Cardiac muscle cell (in vitro differentiated cells and primary cell): ENCODE measurements at regions not wholly inside any gene's neighbourhood (a gene's known extent, or its start where the extent isn't known, plus 50 kb on each side); places are given as distances from the start of the nearest gene placed in this dataset.

Source experiments
- DNase-seq, 2 donors: peaks; one replicate each; pipeline versions ENCODE4 v3.0.0 to v3.0.0-alpha.2; 2010 to 2017; ENCODE audit warnings: low read depth in 1 of 2, low spot score in 1 of 2
- H3K27ac ChIP-seq: fragments of 200-600 bp; sonication (generic); 2 replicates; pipeline ENCODE4 v1.5.1; 2016
- H3K27me3 ChIP-seq: fragments of 200-600 bp; sonication (generic); 2 replicates; pipeline ENCODE4 v1.6.0; 2016; ENCODE audit warnings: control low read depth
- H3K36me3 ChIP-seq: fragments of 200-600 bp; sonication (generic); 2 replicates; pipeline ENCODE4 v1.5.1; 2016; ENCODE audit warnings: control low read depth
- H3K4me1 ChIP-seq: fragments of 200-600 bp; sonication (generic); 2 replicates; pipeline ENCODE4 v1.8.1; 2017; ENCODE audit warnings: low read depth, mild to moderate bottlenecking, mixed run types
- H3K4me3 ChIP-seq: fragments of 200-600 bp; sonication (generic); 2 replicates; pipeline ENCODE4 v1.5.1; 2016; ENCODE audit warnings: mild to moderate bottlenecking
- H3K9me3 ChIP-seq: fragments of 200-600 bp; sonication (generic); 2 replicates; pipeline ENCODE4 v1.5.1; 2017; ENCODE audit warnings: low read depth, mild to moderate bottlenecking, control low read depth
- TF ChIP-seq, protein P1 (sequence below): IDR thresholded peaks from 2 replicates; pipeline ENCODE4 v1.5.1; 2012; ENCODE audit warnings: low read depth, mild to moderate bottlenecking, low read length

DNA sequence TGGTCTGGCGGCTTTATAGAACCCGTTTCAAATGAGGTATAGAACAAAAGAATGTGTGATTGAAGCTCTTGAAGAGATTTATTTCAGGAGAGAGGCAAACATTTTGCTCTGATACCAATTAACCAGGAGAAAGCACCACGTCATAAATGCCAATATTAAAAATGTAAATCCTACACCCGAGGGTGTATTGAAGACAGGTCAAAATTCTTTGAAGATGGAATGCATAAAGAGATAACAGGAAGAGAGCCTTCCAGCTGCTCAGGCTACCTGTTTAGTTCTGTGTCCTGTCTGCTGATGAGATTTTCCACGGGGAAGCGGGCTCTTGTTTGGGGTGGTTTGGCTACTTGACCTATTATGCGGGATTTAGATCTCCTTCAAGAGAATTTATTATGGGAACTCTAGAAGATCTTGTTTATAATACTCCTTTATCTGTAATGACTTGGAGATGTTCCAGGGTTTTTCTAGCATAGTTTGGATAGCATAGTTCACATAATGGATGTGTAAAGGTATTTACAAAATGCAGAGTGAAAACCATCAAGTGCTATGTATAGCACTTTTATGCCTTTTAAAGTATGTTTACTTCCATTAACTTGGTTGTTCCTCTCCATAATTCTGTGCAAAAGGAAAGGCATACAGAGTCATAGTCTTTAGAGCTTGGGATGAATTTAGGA lies 204.5 kb upstream of the SPRED2 start:
- no peak overlapping the region for H3K4me3 ChIP-seq

DNA sequence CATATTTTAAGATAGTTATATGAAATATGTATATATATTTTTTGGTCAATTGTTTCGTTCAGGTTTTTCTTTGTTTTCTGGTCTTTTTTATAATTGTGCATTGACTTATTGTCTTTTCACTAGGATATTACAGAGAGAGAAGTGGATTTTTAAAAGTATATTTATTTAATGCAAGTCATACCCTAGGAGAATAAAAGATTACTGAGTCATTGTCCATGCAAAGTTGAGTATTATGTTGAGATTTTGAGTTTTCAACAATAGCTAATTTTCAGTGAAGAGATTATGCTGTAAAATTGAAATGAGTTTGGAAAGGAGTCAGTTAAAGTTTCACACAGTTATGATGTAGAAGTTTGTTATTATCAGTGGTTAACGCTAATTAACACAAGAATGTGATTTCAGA lies 203.6 kb upstream of the SPRED2 start:
- H3K27me3 ChIP-seq = no peaks in the 10 kb centered on the region
- no peaks in the 10 kb centered on the region for H3K36me3 ChIP-seq
- no peak for DNase-seq
- H3K9me3 ChIP-seq = no peaks in the 10 kb centered on the region
- no peak overlapping the region for H3K4me3 ChIP-seq
- H3K27ac ChIP-seq = no peak overlapping the region
- no peaks in the 10 kb centered on the region for H3K4me1 ChIP-seq
- TF ChIP-seq, protein P1, sequence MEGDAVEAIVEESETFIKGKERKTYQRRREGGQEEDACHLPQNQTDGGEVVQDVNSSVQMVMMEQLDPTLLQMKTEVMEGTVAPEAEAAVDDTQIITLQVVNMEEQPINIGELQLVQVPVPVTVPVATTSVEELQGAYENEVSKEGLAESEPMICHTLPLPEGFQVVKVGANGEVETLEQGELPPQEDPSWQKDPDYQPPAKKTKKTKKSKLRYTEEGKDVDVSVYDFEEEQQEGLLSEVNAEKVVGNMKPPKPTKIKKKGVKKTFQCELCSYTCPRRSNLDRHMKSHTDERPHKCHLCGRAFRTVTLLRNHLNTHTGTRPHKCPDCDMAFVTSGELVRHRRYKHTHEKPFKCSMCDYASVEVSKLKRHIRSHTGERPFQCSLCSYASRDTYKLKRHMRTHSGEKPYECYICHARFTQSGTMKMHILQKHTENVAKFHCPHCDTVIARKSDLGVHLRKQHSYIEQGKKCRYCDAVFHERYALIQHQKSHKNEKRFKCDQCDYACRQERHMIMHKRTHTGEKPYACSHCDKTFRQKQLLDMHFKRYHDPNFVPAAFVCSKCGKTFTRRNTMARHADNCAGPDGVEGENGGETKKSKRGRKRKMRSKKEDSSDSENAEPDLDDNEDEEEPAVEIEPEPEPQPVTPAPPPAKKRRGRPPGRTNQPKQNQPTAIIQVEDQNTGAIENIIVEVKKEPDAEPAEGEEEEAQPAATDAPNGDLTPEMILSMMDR = no peak

More for the DNA sequence above, 204.5 kb upstream of the SPRED2 start:
- H3K9me3 ChIP-seq = no peaks in the 10 kb centered on the region
- H3K27ac ChIP-seq = no peak overlapping the region
- TF ChIP-seq, protein P1 = no peak
- no peaks in the 10 kb centered on the region for H3K4me1 ChIP-seq
- H3K36me3 ChIP-seq = no peaks in the 10 kb centered on the region
- DNase-seq = no peak
- H3K27me3 ChIP-seq = no peaks in the 10 kb centered on the region

DNA sequence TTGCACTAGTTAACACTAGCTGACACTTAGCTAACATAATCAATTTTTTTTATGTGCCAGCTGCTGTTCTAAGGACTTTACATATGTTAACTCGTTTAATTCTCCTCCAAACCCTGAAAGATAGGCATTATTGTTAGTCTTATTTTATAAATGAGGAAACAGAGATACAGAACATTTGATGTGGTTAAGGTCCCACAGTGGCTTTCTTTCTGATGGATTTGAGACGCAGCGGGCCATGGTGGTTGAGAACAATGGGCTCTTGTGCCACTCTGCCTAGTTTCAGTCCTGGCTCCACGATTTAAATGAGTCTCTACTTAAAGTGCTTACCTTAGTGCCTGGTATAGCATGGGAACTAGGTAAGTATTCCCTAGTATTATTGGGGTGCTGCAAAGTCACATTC lies 201.9 kb upstream of the SPRED2 start:
- Histone ChIP-seq H3K27me3 (no peaks in the 10 kb centered on the region), H3K9me3 (no peaks in the 10 kb centered on the region), H3K36me3 (no peaks in the 10 kb centered on the region), H3K4me1 (no peaks in the 10 kb centered on the region), H3K4me3 (no peak overlapping the region), H3K27ac (no peak overlapping the region)
- TF ChIP-seq, protein P1 = no peak
- no peak for DNase-seq

DNA sequence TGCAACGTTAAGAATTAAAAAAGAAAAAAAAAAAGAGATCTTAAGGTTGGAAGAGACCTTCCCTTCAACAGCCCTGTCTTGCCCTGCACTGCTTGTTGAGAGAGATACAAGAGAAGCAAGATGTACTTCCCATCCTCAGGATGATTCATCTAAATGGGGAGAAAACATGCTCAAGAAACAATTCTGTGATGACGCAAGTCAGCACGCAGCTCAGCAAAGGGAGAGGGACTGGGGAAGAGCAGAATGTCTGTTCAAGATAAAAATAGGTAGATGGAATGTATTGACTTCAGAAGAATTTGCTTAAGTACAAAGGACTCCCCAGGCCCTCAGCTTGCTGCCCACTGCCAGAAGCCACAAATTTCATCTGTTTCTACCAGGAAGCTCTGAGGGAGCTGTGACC lies 198.2 kb upstream of the SPRED2 start:
- Histone ChIP-seq H3K9me3 (no peaks in the 10 kb centered on the region), H3K4me1 (no peaks in the 10 kb centered on the region), H3K36me3 (no peaks in the 10 kb centered on the region), H3K4me3 (no peak overlapping the region), H3K27me3 (no peaks in the 10 kb centered on the region), H3K27ac (no peak overlapping the region)
- TF ChIP-seq, protein P1 = no peak
- DNase-seq = peak in 1 of 2 donors; percentile 84

DNA sequence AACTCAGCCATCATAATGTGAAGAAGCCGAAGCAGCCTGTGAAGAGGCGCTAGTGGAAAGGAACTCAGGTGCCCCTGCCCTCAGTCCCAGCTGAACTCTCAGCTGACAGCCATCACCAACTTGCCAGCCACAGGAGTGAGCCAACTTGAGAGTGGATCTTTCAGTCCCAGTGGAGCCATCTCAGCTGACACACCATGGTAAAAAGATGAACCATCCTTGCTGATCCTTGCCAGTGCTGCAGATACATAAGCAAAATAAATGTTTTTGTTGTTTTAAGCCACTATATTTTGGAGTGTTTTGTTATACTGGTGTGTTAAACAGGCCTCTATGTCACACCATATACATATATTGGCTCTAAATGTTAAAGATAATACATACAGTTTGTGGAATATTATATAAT lies 195.8 kb upstream of the SPRED2 start:
- no peak for DNase-seq
- H3K27ac ChIP-seq = no peak overlapping the region
- H3K36me3 ChIP-seq = no peaks in the 10 kb centered on the region
- H3K27me3 ChIP-seq = no peaks in the 10 kb centered on the region
- no peaks in the 10 kb centered on the region for H3K9me3 ChIP-seq
- H3K4me3 ChIP-seq = no peak overlapping the region
- TF ChIP-seq, protein P1 = no peak
- no peaks in the 10 kb centered on the region for H3K4me1 ChIP-seq
